GM19468 (cell line): ENCODE measurements at regions not wholly inside any gene's neighbourhood (a gene's known extent, or its start where the extent isn't known, plus 50 kb on each side); places are given as distances from the start of the nearest gene placed in this dataset.
"Not testable (repeated sequence)": the region's sequence is repeated elsewhere in the genome, so short reads cannot be mapped to it uniquely, and the experiment has no call there.

Experiments
- ATAC-seq: cut with Tn5 transposase; IDR thresholded peaks from one replicate; pipeline ENCODE4 v1.9.1; 2021; ENCODE audit warnings: mild to moderate bottlenecking, moderate library complexity, moderate number of reproducible peaks; ENCODE audit not compliant: unreplicated experiment; ENCODE audit errors: extremely low read depth

- ATAC-seq = no peak
Measured at GRCh38 chr15:46077220-46077619, 442.4 kb downstream of the SQOR start.

DNA sequence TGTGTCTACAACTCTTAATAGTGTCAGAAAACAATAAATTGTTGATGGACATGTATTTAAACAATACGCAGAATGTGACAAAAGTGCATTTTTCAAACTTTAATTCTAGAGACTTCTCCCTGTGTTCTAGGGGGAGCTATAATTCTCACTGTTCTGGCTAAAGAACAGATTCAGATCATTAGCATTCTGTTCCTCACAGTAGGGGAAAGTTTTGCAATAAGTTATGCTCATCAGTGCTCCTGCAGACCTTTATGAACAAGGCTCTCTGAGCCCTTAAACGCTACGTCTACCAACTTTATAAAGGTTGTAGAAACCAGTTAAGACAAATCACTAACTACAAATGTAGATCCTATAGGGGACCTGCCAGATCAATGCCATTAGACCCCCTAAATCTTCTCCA lies 444.2 kb downstream of the SQOR start:
- ATAC-seq = no peak

GRCh38 chr15:46080016-46080415 lies 445.2 kb downstream of the SQOR start:
- ATAC-seq = no peak

DNA sequence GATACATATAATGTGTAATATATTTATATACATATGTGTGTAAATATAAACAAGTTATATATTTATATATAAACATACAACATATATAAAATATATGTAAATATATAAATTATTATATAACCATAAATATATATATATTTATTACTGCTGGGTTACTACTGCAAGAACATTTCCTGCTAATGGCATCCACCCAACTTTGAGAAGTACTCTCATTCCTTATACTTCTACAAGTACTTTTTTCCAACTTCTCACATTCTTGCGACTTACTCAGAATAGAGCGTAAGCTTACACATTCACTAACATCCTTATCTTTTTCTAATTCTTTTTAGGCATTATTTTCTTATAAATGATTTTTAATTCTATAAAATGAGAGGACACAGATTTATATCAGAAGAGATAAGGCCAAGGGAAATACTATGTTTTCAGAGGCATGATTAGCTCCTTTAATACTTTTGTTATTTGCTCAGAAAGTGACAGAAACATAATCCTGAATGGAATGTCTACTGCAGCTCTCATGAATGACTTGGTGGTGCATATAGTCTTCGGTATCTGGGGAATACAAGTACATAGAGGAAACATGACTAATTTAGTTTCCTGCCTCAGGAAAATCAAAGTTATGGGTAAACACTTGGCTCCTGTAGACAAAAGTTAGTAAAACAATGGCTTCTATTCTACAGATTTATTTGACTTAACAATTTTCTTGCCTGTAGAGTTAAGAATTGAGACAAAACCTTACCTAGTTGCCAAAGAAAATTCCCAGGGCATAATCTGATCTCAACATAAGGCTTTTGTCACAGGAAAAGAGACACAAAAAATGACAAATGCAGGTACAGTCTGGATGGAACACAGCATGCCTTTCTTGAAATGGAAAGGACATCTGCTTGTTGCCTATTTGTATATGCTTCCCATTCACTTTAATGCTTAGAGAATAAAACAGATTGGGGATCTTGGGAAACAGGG lies 453.9 kb downstream of the SQOR start:
- no peak for ATAC-seq

- ATAC-seq = no peak
Measured at GRCh38 chr15:46089467-46089935, 454.7 kb downstream of the SQOR start.

- ATAC-seq = no peak
Measured at GRCh38 chr15:46091860-46092450, 457.1 kb downstream of the SQOR start.

DNA sequence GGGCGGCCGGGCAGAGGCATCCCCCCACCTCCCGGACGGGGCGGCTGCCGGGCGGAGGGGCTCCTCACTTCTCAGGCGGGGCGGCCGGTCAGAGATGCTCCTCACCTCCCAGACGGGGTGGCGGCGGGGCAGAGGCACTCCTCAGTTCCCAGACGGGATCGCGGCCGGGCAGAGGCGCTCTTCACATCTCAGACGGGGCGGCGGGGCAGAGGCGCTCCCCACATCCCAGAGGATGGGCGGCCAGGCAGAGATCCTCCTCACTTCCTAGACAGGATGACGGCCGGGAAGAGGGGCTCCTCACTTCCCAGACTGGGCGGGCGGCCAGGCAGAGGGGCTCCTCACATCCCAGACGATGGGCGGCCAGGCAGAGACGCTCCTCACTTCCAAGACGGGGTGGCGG lies 463.2 kb downstream of the SQOR start:
- not testable (repeated sequence) for ATAC-seq

DNA sequence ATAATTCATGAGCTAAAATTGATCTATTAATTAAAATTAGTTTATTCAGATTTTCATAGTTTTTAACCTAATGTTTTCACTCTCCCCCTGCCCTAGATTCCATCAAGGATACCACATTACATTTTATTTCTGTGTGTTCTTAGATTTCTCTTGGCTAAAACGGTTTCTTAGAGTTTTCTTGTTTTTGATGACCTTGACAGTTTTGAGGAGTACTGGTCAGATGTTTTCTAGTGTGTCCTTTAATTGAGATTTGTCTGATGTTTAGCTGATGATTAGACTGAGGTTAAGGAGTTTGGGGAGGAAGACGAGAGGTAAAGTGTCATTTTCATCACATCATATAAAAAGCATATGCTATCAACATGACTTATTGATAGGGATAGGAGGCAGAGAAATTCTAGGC lies 475.9 kb downstream of the SQOR start:
- no peak for ATAC-seq

DNA sequence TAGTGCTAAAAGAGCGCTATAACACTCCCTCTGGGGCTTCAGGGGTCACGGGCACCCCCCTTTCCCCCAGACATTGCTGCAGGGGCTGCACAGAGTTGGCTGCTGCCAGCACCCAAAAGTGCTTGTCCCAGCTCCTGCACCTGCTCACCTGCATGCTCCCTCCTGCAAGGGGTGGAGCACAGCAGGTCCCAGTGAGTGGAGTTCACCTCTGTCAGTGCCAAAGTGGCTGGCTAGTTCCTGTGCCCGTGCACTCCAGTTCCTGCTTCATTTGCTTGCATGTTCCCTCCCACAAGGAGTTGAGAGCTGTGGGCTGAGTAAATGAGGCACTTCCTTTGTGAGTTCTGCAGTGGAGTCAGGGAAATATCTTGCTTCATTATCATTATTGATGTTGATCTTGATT lies 476.9 kb downstream of the SQOR start:
- ATAC-seq = no peak

- ATAC-seq = no peak
Measured at GRCh38 chr15:46117071-46117470, 482.2 kb downstream of the SQOR start.

- no peak for ATAC-seq
Measured at GRCh38 chr15:46120713-46121112, 485.9 kb downstream of the SQOR start.

DNA sequence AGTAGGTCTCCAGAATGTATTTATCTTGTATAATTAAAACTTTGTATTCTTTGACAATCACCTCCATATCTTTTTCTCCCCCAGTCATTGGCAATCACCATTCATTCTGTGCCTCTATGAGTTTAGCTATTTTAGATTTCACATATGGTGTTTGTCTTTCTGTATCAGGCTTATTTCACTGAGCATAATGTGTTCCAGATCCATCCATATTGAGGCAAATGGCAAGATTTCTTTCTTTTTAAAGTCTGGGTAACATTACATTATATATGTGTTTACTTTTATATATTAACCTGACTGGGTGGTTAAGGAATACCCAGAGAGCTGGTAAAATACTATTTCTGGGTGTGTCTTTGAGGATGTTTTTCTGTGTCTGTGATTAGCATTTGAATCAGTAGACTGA lies 486.6 kb downstream of the SQOR start:
- no peak for ATAC-seq

GRCh38 chr15:46126581-46126980 lies 491.8 kb downstream of the SQOR start:
- ATAC-seq = no peak

GRCh38 chr15:46127361-46127874 lies 492.6 kb downstream of the SQOR start:
- ATAC-seq = no peak

DNA sequence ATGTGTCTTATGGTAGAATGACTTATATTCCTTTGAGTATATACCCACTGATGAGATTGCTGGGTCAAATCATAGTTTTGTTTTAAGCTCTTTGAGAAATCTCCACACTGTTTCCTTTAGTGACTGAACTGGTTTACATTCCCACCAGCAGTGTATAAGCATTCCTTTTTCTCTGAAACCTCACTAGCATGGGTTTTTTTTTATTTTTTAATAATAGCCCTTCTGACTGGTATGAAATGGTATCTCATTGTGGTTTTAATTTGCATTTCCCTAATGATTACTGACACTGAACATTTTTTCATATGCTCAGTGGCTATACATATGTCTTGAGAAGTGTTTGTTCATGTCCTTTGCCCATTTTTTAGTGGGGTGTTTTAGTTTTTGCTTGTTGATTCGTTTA lies 494.3 kb downstream of the SQOR start:
- no peak for ATAC-seq

GRCh38 chr15:46131876-46132275 lies 497.0 kb downstream of the SQOR start:
- no peak for ATAC-seq

- ATAC-seq = no peak
Measured at GRCh38 chr15:46137443-46137842, 502.6 kb downstream of the SQOR start.

DNA sequence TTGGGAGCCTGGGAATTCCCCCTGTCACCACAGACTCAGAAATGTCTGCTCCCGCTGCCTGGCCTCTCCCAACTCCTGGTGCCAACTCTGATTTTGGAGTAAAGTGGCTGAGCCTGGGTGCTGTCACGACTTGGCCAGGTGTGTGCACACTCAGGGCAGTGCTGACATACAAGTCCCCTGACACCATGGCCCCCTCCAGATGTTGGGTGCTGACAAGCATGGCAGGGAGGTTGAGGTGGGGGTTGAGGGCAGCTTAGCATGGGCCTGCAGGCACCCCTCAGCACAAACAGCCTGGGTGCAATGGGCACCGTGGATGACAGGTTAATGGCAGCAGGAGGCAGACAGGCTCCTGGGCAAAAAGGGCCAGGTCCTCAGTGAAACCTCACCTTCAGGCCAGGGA lies 511.2 kb downstream of the SQOR start:
- ATAC-seq = no peak

- no peak for ATAC-seq
Measured at GRCh38 chr15:46146915-46147314, 512.1 kb downstream of the SQOR start.

GRCh38 chr15:46151786-46152185 lies 517.0 kb downstream of the SQOR start:
- ATAC-seq = no peak

GRCh38 chr15:46166750-46167149 lies 531.9 kb downstream of the SQOR start:
- ATAC-seq = no peak
